ENCODE measurements at regions not wholly inside any gene's neighbourhood (a gene's known extent, or its start where the extent isn't known, plus 50 kb on each side); places are given as distances from the start of the nearest gene placed in this dataset.

DNA sequence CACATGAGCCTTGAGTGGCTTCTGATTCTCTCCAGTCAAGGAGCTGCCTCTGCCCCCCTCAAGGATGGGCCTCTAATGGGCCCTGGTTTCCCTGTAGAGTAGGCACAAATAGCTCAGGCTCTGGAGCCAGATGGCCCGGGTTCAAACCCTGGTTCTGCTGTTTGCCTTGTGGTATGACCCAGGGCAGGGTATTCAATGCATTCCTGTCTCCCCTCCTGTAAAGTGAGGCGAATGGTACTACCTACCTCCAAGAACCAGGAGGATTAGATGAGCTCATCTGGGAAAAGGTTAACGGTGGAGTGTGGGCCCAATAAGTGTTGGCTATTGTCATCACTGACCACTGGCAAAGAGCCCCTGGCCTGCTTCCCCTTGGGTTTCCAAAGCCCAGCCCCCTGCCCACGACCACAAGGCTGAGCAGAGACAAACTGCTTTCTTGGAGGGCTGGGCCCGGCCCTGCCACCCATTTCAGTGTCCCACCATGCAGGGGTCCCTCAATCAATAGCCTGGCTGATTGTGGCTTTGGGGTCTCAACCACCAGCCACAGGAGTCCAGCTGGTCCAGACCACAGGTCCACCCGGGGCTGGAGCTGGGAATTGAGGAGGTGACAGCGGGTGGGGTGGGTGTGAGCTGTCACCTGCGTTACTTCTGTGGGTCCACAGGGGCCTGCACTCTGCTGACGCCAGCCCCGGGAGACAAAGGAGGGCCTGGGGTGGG is 115.6 kb upstream of the RUNX3 start:
- TF ChIP-seq CBX8 (IDR thresholded peaks at IDR 0.05) (no peak), HDAC2 (IDR thresholded peaks at IDR 0.05) (no peak), POLR2A (IDR thresholded peaks at IDR 0.05; ENCODE audit: low read length) (no peak), JUNB (IDR thresholded peaks at IDR 0.05) (no peak), RARB (CRISPR knock-in tag; IDR thresholded peaks at IDR 0.05) (no peak), CHD2 (IDR thresholded peaks at IDR 0.05; ENCODE audit: low read length, partially characterized antibody) (no peak), RAD21 (conservative IDR thresholded peaks at IDR 0.05 in 1 of 2, IDR thresholded peaks at IDR 0.05 in 1 of 2) (no peak), GATA3 (IDR thresholded peaks at IDR 0.05; ENCODE audit: borderline replicate concordance) (no peak)
- TF ChIP-seq, protein P1, sequence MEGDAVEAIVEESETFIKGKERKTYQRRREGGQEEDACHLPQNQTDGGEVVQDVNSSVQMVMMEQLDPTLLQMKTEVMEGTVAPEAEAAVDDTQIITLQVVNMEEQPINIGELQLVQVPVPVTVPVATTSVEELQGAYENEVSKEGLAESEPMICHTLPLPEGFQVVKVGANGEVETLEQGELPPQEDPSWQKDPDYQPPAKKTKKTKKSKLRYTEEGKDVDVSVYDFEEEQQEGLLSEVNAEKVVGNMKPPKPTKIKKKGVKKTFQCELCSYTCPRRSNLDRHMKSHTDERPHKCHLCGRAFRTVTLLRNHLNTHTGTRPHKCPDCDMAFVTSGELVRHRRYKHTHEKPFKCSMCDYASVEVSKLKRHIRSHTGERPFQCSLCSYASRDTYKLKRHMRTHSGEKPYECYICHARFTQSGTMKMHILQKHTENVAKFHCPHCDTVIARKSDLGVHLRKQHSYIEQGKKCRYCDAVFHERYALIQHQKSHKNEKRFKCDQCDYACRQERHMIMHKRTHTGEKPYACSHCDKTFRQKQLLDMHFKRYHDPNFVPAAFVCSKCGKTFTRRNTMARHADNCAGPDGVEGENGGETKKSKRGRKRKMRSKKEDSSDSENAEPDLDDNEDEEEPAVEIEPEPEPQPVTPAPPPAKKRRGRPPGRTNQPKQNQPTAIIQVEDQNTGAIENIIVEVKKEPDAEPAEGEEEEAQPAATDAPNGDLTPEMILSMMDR (IDR thresholded peaks at IDR 0.05): no peak
- TF ChIP-seq, protein P2, sequence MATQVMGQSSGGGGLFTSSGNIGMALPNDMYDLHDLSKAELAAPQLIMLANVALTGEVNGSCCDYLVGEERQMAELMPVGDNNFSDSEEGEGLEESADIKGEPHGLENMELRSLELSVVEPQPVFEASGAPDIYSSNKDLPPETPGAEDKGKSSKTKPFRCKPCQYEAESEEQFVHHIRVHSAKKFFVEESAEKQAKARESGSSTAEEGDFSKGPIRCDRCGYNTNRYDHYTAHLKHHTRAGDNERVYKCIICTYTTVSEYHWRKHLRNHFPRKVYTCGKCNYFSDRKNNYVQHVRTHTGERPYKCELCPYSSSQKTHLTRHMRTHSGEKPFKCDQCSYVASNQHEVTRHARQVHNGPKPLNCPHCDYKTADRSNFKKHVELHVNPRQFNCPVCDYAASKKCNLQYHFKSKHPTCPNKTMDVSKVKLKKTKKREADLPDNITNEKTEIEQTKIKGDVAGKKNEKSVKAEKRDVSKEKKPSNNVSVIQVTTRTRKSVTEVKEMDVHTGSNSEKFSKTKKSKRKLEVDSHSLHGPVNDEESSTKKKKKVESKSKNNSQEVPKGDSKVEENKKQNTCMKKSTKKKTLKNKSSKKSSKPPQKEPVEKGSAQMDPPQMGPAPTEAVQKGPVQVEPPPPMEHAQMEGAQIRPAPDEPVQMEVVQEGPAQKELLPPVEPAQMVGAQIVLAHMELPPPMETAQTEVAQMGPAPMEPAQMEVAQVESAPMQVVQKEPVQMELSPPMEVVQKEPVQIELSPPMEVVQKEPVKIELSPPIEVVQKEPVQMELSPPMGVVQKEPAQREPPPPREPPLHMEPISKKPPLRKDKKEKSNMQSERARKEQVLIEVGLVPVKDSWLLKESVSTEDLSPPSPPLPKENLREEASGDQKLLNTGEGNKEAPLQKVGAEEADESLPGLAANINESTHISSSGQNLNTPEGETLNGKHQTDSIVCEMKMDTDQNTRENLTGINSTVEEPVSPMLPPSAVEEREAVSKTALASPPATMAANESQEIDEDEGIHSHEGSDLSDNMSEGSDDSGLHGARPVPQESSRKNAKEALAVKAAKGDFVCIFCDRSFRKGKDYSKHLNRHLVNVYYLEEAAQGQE (IDR thresholded peaks at IDR 0.05): no peak
- TF ChIP-seq, protein P3, sequence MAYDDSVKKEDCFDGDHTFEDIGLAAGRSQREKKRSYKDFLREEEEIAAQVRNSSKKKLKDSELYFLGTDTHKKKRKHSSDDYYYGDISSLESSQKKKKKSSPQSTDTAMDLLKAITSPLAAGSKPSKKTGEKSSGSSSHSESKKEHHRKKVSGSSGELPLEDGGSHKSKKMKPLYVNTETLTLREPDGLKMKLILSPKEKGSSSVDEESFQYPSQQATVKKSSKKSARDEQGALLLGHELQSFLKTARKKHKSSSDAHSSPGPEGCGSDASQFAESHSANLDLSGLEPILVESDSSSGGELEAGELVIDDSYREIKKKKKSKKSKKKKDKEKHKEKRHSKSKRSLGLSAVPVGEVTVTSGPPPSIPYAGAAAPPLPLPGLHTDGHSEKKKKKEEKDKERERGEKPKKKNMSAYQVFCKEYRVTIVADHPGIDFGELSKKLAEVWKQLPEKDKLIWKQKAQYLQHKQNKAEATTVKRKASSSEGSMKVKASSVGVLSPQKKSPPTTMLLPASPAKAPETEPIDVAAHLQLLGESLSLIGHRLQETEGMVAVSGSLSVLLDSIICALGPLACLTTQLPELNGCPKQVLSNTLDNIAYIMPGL (CRISPR knock-in tag; IDR thresholded peaks at IDR 0.05; ENCODE audit: borderline replicate concordance): no peak
- TF ChIP-seq, protein P4, sequence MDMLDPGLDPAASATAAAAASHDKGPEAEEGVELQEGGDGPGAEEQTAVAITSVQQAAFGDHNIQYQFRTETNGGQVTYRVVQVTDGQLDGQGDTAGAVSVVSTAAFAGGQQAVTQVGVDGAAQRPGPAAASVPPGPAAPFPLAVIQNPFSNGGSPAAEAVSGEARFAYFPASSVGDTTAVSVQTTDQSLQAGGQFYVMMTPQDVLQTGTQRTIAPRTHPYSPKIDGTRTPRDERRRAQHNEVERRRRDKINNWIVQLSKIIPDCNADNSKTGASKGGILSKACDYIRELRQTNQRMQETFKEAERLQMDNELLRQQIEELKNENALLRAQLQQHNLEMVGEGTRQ (IDR thresholded peaks at IDR 0.05): no peak

All from A549 (cell line).